GM18868 (cell line): ENCODE measurements at regions not wholly inside any gene's neighbourhood (a gene's known extent, or its start where the extent isn't known, plus 50 kb on each side); places are given as distances from the start of the nearest gene placed in this dataset.

Source experiments
- ATAC-seq: cut with Tn5 transposase; IDR thresholded peaks from one replicate; pipeline ENCODE4 v1.9.1; 2021; ENCODE audit warnings: mild to moderate bottlenecking, moderate library complexity; ENCODE audit not compliant: unreplicated experiment

DNA sequence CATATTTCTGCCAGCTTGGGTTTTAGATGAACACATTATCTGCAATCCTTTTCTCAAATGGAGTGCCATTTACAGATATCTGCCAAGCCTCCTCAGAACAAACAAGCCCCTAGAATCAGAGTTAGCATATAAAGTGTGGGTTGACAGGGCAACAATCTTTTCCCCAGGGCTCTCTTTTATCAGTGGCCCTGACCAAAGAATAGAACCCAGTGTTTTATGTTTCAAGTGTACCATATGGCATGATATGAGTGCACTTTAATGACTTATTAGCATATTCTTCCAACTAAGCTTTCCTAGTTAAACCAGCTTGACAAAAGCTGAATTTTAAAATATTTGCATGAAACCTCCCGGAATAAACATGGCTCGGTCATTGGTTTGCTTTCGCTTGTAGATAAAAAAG, 57.3 kb downstream of the EVX1 start:
- no peak for ATAC-seq

DNA sequence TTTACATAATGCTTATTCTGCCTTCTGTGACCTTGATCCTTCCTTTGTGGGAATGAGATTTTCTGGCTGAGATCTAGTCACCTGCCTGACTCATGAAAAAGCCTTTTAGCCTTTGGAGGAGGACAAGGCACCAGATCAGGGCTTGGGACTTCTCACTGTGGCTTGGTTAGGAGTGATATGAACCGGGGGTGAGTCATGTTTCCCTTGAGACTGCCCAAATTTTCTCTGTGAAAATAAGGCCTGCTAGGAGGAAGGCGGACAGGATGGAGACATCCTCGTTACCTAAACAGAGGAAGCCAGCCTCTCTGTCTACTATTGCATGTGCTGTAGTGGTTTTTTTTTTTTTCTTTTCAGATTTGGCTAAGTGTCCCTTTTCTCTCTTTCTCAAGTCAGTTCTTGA, 57.8 kb downstream of the EVX1 start:
- no peak for ATAC-seq

DNA sequence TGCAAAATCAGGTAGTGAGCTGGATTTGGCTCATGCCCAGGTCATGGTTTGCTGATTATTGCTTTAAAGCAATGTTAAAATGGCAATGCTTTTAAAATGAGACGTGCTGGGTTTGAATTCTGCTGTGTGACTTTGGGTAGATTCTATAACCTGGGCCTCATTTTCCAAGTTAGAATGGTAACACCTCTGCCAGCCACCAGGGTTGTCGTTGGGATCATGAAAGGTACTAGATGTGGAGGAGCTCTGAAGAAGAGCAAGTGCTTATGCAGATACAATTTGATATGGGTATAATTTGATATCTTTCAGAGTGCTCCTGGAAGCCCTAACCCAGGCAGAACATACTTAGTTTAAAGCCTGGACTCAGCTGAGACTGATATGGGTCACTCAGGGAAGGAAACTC, 60.0 kb downstream of the EVX1 start:
- ATAC-seq, result no peak

- no peak for ATAC-seq
These were observed 60.4 kb downstream of the EVX1 start for GRCh38 chr7:27303026-27303425.

GRCh38 chr7:27305854-27306253, 63.3 kb downstream of the EVX1 start:
- ATAC-seq, result no peak

DNA sequence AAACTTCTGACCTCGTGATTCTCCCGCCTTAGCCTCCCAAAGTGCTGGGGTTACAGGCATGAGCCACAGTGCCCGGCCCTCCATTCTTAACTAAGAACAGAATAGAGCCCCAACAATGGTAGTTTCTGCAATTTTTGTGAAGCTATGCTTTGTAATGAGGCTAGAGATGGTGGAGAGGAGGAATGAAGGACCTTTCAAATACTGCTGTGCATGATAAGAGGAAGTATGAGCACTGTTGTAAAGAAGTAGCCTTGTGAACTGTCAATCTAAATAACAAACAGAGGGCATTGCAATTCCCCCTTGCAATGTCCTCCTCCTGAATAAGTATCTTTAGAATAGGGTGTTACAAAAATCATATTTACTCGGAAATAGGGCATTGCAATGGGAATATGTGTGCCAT, 70.2 kb downstream of the EVX1 start:
- ATAC-seq, result no peak

DNA sequence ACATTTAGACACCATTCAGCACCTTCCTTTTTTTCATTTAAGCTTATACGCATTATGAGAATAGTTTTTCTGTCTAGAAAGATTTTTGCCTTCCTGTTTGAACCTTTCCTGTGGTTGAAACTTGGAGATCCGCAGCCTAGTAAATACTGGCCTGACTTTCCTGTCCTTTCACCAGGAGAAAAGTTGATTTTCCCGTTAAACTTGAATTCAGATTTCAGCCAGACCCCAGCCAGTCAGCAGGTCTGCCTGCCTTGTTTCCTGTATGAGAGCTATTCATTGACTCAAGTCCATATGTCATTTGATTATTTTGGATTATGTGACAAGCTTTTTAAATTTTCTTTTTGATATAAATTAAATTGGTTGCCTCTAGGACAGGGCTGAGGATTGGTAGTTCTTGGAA, 71.5 kb downstream of the EVX1 start:
- ATAC-seq, result no peak

DNA sequence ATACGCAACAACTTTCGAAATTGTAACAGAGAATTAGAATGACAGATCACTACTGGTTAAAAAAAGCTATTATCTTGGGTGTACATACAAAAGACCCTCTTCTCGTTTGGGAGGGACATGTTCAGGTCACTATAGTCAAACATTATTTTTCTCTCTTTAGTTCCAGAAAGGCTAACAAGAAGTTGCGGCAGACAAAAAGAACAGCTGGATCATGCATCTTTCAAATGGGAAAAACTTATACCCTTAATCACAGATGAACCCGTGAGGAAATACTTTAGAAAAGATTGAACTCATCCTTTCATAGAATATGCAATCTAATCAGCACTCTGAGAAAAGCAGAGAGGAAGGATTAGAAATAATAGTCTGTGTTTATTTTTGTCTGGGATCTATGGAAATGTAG, 72.5 kb downstream of the EVX1 start:
- ATAC-seq, result no peak

GRCh38 chr7:27316311-27316710, 73.7 kb downstream of the EVX1 start:
- ATAC-seq, result no peak

DNA sequence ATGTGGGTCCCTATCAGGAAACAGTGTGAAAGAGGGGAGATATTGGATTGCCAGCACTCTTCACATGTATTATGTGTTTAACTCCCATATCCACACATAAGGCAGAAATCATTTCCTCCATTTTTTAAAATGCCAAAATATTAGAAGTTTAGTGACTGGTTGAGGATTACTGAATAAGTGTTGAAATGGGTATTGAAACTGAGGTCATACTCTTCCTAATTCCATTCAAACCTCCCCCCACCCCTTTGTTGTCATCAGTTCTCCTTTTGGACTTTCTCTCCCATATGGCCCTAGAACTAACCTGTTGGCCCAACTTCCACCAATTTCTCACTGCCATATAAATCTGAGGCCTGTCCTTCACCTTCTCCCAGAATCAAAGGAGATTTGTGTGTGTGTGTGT, 81.6 kb downstream of the EVX1 start:
- ATAC-seq, result no peak

- ATAC-seq, result no peak
These were observed 87.3 kb downstream of the EVX1 start for GRCh38 chr7:27329909-27330308.

GRCh38 chr7:27339478-27339877, 96.9 kb downstream of the EVX1 start:
- no peak for ATAC-seq

GRCh38 chr7:27344471-27344870, 101.9 kb downstream of the EVX1 start:
- no peak for ATAC-seq

GRCh38 chr7:27345164-27345887, 102.7 kb downstream of the EVX1 start:
- ATAC-seq, result no peak

- ATAC-seq, result no peak
These were observed 103.4 kb downstream of the EVX1 start for GRCh38 chr7:27345997-27346396.

GRCh38 chr7:27346531-27347275, 104.1 kb downstream of the EVX1 start:
- no peak for ATAC-seq

DNA sequence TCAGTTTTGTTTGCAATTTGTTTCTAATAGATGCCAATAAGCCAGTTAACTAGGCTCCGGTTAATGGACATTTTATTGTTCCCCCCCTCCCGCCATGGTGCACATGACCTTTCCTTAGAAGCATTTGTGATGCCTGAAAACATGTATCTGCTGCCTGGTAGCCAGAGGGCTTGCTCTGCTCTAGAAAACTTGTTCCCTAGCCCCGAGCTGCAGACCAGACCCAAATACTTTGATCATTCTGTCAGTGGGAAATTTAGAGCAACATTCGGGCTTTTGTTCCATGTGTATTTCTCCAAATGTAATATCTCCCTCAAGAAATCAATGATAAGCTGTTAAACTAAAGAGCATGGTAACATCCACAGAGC, 104.7 kb downstream of the EVX1 start:
- no peak for ATAC-seq

DNA sequence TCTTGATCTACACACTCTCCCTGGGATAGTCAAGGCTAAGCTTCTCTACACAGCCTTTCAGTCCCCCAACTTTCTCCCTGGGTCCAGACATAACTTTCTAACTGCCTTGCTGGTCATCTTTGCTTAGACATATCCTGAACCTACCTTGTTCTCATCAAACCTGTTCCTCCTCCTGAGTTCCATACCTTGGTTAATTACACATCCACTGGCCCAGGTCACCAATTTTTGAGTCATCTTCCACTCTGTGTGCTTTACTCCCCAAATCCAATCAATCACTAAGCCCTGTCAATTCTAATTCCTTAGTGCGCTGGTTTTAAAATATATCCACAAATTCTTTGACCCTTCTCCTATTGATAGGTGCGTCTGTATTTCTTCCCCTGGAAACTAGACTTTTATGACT, 107.0 kb downstream of the EVX1 start:
- no peak for ATAC-seq

- ATAC-seq, result no peak
These were observed 108.5 kb downstream of the EVX1 start for GRCh38 chr7:27351137-27351536.

GRCh38 chr7:27351786-27352185, 109.2 kb downstream of the EVX1 start:
- no peak for ATAC-seq

GRCh38 chr7:27359181-27360125, 116.9 kb downstream of the EVX1 start:
- ATAC-seq, result no peak

- ATAC-seq, result no peak
These were observed 118.9 kb downstream of the EVX1 start for GRCh38 chr7:27361522-27361921.
